ENCODE measurements at regions not wholly inside any gene's neighbourhood (a gene's known extent, or its start where the extent isn't known, plus 50 kb on each side); places are given as distances from the start of the nearest gene placed in this dataset.

GRCh38 chr12:60173224-60174170 is 577.7 kb downstream of the SLC16A7 start:
- no peak overlapping the region for H2AFZ ChIP-seq (ENCODE audit: low read depth, low read length, severe bottlenecking)

GRCh38 chr12:60174476-60174875 is 578.6 kb downstream of the SLC16A7 start:
- H3K4me3 ChIP-seq (ENCODE audit: insufficient read depth, low read length, poor library complexity, severe bottlenecking) = no peak overlapping the region
- no peak overlapping the region for H3K27ac ChIP-seq (ENCODE audit: low read depth, low read length)
- H3K9me2 ChIP-seq (replicated peaks; ENCODE audit: insufficient read depth, low read length) = no peaks in the 10 kb centered on the region
- no peaks in the 10 kb centered on the region for H3K79me2 ChIP-seq (ENCODE audit: insufficient read depth, low read length)
- H3K9ac ChIP-seq (ENCODE audit: low read length) = no peak overlapping the region
- no peaks in the 10 kb centered on the region for H3F3A ChIP-seq (ENCODE audit: insufficient read depth)
- no peaks in the 10 kb centered on the region for H4K20me1 ChIP-seq (ENCODE audit: low read depth, low read length)
- no peaks in the 10 kb centered on the region for H3K36me3 ChIP-seq (ENCODE audit: low read length)
- no peak overlapping the region for H2AFZ ChIP-seq (ENCODE audit: low read depth, low read length, severe bottlenecking)
- no peaks in the 10 kb centered on the region for H3K27me3 ChIP-seq (ENCODE audit: low read length)
- H3K4me2 ChIP-seq (ENCODE audit: low read depth, low read length, poor library complexity, severe bottlenecking) = no peak overlapping the region
- no peaks in the 10 kb centered on the region for H3K9me3 ChIP-seq (ENCODE audit: insufficient read depth, low read length)
- TF ChIP-seq EZH2phosphoT487 (conservative IDR thresholded peaks at IDR 0.05; ENCODE audit: low read length) = no peak
- no peak for TF ChIP-seq CTCF (IDR thresholded peaks at IDR 0.05; ENCODE audit: insufficient read depth, low read length, poor library complexity, severe bottlenecking)

More at GRCh38 chr12:60173224-60174170, 577.7 kb downstream of the SLC16A7 start:
- no peak overlapping the region for H3K9ac ChIP-seq (ENCODE audit: low read length)
- no peak overlapping the region for H3K27ac ChIP-seq (ENCODE audit: low read depth, low read length)
- no peaks in the 10 kb centered on the region for H3K9me2 ChIP-seq (replicated peaks; ENCODE audit: insufficient read depth, low read length)
- no peak overlapping the region for H3K4me3 ChIP-seq (ENCODE audit: insufficient read depth, low read length, poor library complexity, severe bottlenecking)
- H3K4me2 ChIP-seq (ENCODE audit: low read depth, low read length, poor library complexity, severe bottlenecking) = no peak overlapping the region
- no peaks in the 10 kb centered on the region for H3K36me3 ChIP-seq (ENCODE audit: low read length)
- no peaks in the 10 kb centered on the region for H3K9me3 ChIP-seq (ENCODE audit: insufficient read depth, low read length)
- H3F3A ChIP-seq (ENCODE audit: insufficient read depth) = no peaks in the 10 kb centered on the region
- H4K20me1 ChIP-seq (ENCODE audit: low read depth, low read length) = no peaks in the 10 kb centered on the region
- H3K27me3 ChIP-seq (ENCODE audit: low read length) = no peaks in the 10 kb centered on the region
- no peaks in the 10 kb centered on the region for H3K79me2 ChIP-seq (ENCODE audit: insufficient read depth, low read length)
- TF ChIP-seq CTCF (IDR thresholded peaks at IDR 0.05; ENCODE audit: insufficient read depth, low read length, poor library complexity, severe bottlenecking) (no peak), EZH2phosphoT487 (conservative IDR thresholded peaks at IDR 0.05; ENCODE audit: low read length) (no peak)

- Histone ChIP-seq H3K36me3 (ENCODE audit: low read length) (no peaks in the 10 kb centered on the region), H2AFZ (ENCODE audit: low read depth, low read length, severe bottlenecking) (no peak overlapping the region), H3K27ac (ENCODE audit: low read depth, low read length) (no peak overlapping the region), H3F3A (ENCODE audit: insufficient read depth) (no peaks in the 10 kb centered on the region), H3K9ac (ENCODE audit: low read length) (no peak overlapping the region), H3K9me2 (replicated peaks; ENCODE audit: insufficient read depth, low read length) (no peaks in the 10 kb centered on the region), H3K4me2 (ENCODE audit: low read depth, low read length, poor library complexity, severe bottlenecking) (no peak overlapping the region), H3K9me3 (ENCODE audit: insufficient read depth, low read length) (no peaks in the 10 kb centered on the region), H3K4me3 (ENCODE audit: insufficient read depth, low read length, poor library complexity, severe bottlenecking) (no peak overlapping the region), H3K79me2 (ENCODE audit: insufficient read depth, low read length) (no peaks in the 10 kb centered on the region), H4K20me1 (ENCODE audit: low read depth, low read length) (no peaks in the 10 kb centered on the region), H3K27me3 (ENCODE audit: low read length) (no peaks in the 10 kb centered on the region)
- TF ChIP-seq CTCF (IDR thresholded peaks at IDR 0.05; ENCODE audit: insufficient read depth, low read length, poor library complexity, severe bottlenecking) = no peak
- TF ChIP-seq EZH2phosphoT487 (conservative IDR thresholded peaks at IDR 0.05; ENCODE audit: low read length) = no peak
Observed at GRCh38 chr12:60174941-60175340, 579.1 kb downstream of the SLC16A7 start.
